GM21529 (cell line): ENCODE measurements at regions not wholly inside any gene's neighbourhood (a gene's known extent, or its start where the extent isn't known, plus 50 kb on each side); places are given as distances from the start of the nearest gene placed in this dataset.

Experiments
- ATAC-seq: cut with Tn5 transposase; IDR thresholded peaks from one replicate; pipeline ENCODE4 v1.9.1; 2021; ENCODE audit not compliant: unreplicated experiment

DNA sequence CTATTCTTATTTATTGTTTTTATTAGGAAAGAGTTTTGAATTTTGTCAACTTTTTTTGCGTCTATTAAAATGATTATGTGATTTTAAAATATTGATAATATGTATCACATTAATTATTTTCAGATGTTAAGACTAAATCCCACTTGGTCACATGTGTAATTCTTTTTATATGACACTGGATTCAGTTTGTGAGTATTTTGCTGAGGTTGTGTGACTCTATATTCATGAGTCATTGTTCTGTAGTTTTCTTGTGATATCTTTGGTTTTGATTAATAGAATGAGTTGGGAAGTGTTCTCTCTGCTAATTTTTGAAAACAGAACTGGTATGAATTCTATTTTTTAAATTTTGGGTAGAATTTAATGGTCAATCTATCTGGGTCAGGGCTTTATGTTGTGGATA lies 317.9 kb downstream of the ETS1 start:
- no peak for ATAC-seq

DNA sequence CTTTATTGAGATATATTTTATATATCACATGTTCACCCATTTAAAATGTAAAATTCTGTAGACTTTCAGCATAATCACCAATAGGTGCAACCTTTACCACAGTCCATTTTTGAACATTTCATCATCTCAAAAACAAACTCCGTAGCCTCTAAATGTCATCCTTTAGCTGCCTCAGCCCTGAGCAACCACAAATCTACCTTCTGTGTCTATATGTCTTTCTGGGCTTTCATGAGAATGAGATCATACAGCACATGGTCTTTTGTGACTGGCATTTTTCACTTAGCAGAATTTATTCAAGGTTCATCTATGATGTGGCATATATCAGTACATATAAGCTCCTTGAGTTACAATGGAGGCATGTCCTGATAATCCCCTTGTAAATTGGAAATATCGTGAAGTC lies 320.5 kb downstream of the ETS1 start:
- no peak for ATAC-seq

DNA sequence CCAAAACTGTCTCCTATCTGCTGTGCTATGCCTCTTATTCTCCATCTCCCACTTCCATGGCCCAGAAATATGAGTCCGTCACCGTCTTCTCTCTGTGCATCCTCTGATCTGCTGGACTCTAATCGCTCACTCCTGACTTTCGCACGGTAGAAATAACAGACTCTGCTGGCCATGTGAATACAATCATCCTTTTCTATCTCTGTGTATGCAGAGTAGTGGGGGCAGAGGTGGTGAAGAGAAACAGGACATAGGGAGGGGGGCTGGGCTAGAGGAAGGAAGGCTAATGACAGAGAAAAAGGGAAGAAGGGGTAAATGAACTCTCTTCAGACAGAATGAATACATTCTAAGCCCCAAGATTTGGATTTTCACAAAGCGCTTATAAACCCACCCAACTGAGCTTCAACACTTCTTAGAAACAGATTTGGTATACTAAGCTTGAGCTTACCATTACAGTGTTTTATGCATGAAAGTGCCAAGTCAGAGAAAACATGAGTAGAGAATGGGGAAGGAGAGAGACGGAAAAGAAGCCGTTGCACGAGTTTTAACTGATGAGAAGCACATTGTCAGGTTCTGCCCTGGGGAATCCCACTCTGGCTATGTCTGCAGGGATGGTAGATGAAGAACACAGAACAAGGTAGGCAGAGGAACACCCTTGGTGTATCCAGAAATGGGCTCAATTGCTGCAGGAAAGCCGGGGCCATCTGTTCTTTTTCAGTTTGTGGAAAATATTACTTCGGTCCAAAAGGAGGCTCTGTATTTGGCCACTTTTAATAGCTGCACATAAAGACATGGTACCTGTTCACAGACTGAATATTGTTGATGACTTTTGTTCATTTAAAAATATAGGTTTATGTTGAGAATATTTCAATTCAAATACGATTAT lies 324.7 kb downstream of the ETS1 start:
- no peak for ATAC-seq

DNA sequence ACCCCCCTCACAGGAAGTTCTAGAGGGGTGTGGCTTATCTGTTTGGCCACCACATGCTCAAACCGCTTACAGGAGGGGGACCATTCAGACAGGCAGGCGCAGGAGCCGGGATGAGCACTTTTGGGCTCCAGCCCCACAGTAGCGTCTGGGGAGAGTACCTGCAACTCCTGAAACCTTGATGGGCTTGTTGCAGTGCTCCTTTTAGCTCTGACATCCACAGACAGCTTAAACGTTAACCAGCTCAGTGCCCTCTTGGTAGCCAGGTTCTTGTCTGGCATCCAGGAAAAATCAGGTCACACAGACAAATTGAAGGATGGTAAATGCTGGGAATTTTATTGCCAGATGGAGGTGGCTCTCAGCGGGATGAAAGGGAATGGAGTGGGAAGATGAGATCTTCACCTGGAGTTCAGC lies 326.3 kb downstream of the ETS1 start:
- no peak for ATAC-seq

DNA sequence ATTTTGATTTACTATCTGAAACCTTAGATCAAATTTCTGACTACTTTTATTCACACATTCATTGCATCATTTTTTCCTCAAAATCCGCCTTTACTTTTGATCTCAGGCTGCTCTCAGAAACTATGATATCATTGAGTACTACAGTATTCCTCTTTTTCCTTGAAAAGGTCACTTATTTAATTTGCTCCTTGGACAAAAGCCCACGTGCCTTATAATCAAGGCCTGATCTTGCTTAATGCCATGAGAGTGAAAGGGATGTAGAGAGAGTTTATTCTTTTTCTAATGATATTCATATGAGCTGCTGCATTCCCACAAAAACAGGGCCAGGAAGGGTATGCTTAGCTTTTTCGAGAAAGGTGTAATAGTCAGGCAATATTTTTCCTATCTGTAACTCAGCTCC lies 327.0 kb downstream of the ETS1 start:
- no peak for ATAC-seq

DNA sequence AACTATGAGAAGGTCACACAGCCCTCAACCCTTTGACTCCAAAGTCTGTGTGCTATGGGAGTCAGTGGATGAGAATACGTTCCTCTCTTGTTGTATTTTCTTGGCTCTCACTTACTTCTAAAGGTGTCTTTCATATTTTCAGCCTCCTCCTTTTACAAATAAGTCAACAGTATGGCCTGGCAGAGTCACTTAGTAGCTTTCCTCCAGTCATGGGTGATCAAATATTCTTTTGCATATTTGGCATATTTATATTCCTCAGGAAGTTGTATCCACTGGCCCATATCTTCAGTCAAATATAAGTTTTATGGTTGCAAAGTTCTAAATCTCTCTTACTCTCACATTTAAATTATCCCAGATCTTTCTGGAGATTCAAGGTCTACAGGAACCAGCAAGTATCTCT lies 327.5 kb downstream of the ETS1 start:
- no peak for ATAC-seq

DNA sequence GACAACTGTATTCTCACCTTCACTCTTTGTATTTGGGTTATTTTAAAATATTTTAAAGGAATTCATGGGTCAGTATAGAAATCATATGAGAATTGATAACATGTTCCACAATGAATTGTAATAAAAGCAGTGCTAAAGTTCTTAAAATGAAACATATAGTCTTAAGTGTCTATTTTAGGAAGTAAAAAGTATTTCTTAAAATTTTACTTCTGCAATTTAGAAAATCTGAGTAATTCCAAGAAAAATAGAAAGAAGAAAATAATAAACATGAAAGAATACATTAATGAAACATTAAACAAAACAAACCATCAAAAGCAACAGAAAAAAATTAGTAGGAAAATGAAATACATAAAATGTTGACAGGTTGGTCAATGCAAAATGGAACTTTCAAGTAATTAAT lies 332.4 kb downstream of the ETS1 start:
- no peak for ATAC-seq

DNA sequence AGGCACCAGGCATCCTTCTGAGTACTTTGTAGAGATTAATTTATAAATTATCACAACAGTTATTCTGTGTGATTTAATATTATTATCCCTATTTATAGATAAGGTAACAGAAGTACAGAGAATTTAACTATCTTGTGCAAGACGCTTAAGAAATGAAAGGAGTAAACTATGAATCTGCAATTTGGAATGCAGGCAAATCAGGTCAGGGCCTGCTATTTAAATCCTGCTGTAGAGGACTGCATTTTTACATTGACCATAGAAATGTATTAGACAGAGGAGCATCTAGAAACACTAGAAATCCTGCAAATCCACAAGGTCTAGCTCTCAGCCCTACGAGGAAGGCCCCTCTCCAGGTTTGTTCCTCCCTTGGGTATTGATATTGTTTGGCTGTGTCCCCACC lies 336.2 kb downstream of the ETS1 start:
- ATAC-seq, result no peak

DNA sequence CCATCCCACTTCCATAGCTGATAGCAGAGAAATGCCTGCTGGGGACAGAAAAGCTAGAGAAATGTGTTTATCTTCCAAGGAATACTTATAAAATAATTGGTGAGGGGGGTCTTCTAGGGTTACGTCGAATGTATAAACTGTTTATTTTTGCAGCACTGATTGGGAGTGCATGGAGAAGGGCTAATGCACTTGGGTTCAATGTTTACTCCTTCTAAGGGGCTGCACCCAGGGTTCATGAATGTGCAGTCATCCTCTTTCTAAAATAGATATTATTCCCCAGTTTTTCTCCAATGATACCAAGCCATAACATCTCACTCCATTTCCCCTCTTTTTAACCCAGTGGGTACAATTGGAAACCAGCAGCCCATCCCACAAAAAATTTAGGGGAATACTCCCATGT lies 336.9 kb downstream of the ETS1 start:
- ATAC-seq, result no peak

DNA sequence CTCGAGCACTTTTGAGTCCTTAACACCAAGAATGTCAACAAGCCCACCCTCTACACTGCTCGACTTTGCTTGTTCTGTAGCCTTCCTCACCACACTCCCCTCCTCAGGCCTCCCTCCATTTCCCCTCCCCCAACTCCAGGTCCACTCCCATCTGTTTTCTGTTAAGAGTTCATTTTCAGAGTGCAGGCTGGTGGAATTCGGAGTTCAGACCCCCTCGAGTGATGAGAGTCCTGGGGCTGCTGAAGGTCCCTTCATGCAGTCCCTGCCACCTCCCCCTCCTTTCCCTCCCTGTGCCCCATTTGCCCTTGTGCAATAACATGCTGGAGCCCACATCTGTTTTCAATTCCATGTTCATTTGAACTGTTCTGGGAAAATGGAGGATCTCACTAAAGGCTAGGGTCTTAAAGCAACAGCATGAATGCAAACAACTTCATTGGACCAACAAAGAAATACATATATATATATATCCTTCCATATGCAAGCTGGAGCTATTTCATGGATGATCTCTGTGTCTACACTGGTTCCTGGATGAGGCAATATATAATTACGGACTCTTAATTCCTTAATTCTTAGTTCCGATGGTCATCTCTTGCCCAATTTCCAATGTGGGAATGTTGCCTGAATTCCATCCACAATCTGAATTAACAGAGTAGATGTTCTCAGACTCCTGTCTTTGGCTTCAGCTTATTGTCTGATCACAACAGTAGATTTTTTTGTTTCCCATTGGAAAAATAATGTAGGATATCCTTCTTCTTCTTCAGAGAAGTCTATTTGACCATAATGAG lies 340.4 kb downstream of the ETS1 start:
- no peak for ATAC-seq

DNA sequence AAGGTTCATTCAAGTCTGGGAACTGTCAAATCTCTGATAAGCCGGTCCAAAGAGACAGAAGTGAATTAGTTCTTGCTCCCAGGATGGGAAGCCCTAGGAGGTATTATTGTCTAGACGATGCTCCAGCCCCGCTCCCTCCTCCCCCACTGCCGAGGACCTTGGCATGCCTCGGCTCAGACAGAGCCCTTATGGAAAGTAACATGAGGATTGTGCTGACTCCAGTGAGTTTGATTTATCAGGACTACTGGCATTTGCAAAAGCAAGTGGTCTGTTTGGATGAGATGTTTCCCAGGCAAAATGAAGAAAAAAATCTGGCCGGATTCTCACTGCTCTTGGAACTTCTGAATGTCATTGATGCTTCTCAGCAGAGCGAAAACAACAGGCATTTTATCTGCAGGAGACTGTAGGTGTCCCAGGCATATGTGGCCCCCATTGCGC lies 341.0 kb downstream of the ETS1 start:
- ATAC-seq, result no peak

DNA sequence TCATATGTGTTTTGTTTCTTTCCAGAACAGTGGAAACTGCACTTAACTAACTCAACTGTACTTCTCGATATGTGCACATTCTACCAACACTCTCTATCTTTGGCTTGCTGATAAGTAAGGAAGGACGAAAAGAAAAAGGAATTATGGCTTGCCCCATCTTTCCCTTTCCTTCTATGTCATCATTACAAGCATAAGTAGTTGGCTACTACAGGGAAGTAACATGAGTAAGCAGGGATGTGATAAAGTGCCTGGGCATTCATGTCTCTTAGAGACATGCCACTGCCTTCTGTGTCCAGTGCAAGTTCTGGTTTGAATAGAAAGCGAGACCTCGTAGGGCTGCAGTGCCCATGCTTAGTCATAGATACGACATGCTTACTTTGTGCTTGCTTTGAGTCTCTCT lies 342.5 kb downstream of the ETS1 start:
- ATAC-seq, result no peak

DNA sequence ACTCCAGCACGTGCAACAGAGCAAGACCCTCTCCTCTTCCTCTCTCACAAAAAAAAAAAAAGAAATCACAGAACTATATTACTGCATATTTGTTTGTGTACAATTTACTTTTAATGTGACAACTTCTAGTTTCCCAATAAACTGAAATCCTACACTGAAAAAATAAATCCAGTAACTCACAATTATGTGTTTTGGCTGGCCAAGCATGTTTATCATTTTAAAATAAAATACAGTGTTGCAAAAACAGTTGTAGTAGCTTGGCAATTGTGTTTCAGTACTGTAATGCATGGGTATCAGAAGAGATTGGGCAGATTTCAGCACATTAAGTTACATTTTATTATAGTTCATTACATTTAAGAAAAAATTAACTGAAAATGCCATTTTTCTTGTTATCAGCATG lies 344.9 kb downstream of the ETS1 start:
- no peak for ATAC-seq

DNA sequence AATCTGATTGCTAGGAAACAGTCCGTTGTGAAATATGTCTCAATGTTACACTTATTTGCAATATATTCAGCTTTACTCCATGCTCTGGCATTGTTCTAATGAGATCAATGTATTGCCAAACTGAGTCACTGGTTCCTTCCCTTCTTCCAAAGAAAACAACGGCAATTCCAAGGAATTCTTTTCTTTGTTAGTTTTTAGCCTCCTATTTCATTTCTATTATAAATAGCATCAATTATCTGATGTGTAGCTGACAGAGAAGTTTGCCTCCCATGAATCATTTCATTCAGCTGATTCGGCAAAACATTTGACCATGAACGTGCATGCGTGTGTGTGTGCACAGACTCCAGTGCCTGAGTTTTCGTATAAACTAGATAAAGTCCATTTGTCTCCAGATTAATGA lies 346.8 kb downstream of the ETS1 start:
- no peak for ATAC-seq

DNA sequence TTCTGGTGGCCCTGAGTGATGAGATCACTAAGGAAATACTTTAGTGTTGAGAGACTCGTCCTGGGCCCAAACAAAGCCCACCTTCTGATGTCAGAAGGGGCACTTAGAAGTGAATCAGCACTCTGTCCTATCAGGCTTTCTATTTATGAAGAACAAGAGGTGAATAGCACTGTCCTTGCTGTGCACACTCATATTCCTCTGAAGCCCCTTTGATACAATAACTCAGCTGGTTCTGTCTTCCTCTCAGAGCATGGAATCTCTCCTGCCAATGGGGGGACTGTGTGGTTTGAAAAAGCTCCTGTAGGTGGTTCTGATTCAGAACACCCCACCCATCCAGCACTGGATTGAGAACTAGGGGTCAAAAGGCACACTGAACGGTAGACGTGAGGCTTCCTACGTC lies 348.1 kb downstream of the ETS1 start:
- ATAC-seq, result no peak

DNA sequence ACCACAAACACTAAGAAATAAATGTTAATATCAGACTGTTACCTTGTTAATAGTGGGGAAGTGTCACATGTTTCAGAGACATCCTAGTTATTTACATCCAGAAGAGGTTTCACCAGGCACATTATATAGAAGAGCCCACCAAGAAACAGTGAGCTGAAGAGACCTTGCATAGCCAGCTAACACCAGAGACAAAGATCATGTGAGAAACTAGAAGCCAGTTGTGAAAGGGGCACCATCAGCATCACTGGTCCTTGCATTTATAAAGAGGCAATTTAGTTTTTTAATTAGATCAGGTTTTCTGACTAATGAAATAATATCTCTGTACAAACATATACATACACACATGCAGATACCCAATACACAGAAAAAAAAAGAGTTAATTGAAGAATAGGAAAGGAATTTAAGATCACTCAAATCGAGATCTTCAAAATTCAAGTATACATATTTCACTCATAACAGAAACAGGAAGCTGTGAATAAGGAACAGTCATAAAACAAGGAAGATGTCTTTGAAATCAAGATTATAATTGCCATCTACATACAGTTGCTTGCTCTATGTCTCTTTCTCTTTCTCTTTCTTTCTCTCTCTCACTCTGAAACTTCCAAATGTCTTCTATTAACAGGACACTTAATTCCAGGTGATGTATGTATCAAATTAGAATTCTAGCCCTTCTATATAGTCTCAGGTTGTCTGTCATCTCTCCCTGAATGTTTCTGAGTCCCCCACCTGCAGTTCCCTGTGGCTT lies 348.7 kb downstream of the ETS1 start:
- peak; percentile 76 for ATAC-seq

DNA sequence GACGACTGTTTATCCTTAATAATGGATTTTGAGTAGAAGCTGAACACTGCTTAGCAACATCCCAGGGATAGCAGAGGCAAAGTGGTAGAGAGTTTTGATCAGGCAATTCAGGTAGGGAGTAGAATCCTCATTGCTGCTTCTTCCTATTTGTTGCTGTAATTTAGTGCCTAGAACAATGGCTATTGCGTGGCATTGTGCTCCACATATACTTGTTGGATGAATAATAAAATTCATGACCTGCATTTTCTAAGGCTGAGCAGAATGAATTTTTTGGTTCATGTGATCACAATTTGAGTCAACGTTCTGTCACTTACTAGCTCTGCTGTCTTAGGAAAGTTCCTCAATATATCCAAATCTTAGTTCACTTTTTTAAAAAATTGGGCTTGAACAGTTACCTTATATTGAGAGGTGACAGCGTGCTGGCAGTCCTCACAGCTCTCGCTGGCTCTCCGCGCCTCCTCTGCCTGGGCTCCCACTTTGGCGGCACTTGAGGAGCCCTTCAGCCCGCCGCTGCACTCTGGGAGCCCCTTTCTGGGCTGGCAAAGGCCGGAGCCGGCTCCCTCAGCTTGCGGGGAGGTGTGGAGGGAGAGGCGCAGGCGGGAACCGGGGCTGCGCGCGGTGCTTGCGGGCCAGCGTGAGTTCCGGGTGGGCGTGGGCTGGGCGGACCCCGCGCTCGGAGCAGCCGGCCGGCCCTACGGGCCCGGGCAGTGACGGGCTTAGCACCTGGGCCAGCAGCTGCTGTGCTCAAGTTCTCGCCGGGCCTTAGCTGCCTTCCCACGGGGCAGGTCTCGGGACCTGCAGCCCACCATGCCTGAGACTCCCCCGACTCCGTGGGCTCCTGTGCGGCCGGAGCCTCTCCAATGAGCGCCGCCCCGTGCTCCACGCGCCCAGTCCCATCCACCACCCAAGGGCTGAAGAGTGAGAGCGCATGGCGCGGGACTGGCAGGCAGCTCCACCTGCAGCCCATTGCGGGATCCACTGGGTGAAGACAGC lies 350.6 kb downstream of the ETS1 start:
- ATAC-seq, result no peak

DNA sequence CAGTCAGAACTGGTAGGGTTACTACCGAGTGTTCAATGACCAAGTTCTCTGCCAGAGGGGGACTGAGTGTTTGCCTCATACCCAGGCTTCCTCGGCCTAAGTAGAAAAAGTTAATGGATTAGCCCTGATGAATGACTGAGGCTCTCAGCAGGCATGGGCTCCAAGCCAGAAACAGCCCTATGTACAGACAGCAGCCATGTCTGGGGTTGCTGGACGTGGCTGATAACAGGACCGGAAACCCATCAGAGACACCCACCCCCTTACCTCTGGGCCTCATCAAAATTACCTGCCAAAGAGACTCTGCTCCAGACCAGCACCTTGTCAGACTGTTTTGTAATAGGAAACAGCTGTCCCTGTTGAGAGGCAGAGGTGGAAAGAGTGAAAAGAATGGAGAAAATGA lies 351.4 kb downstream of the ETS1 start:
- no peak for ATAC-seq

DNA sequence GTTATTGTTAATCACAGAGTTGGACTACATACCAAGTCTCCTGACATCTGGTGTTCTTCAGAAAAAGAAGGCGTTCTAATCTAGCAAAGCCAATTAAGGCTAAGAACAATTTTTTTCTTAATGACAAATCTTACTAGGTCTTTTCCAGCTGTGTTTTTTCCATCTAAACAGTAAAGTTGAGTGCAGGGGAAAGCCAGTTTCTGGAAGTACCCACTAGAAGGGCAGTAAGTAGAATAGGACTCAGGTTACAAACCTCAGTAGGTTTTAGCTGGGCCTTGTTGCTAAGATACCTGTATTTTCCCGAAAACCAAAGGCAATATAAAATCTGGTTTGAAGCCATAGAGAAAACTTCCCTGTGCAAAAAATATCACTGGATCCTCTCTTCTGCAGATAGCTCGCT lies 351.9 kb downstream of the ETS1 start:
- ATAC-seq, result no peak

DNA sequence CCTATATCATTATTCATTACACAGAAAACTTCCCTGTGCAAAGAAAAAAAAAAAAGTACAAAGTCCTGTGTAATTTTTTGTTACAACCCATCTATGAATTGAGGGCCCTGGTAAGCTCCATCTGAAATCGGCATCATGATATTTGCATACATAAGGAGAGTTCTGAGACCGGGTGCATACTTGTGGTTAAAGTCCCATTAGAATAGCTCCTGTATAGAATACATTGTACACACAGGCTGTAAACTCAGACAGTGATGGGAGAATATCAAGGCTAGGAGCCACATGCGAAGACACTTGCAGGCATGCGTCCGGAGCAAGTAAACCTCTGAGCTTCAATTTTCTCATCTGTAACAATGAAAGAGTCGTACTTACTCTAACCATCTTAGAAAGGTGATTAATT lies 353.2 kb downstream of the ETS1 start:
- ATAC-seq, result no peak
